COLO668 (cell line): ENCODE measurements at regions not wholly inside any gene's neighbourhood (a gene's known extent, or its start where the extent isn't known, plus 50 kb on each side); places are given as distances from the start of the nearest gene placed in this dataset.

Experiments
- DNase-seq: peaks from one replicate; lab custom pipeline; 2025; ENCODE audit not compliant: unreplicated experiment; lab: John Stamatoyannopoulos, UW

DNA sequence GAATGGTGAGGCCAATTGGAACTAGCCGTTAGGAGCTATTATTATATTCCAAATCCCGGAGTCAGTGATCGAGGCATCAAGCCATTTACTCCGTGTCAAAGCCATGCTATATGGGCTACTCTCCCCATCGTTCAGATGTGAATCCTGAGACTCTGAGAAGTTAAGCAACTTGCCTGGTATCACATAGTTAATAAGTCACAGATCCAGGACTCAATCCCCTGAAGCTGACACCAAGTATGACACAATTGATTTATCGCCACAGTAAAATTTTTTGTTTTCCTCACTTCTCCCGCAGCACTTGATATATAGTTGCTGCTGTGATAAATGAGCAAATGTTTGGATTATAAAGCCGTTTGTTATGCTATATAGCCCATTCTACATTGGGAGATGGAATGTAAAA lies 50.8 kb upstream of the TSHZ2 start:
- no peak for DNase-seq

- no peak for DNase-seq
Observed at GRCh38 chr20:52918311-52918710, 53.8 kb upstream of the TSHZ2 start.

DNA sequence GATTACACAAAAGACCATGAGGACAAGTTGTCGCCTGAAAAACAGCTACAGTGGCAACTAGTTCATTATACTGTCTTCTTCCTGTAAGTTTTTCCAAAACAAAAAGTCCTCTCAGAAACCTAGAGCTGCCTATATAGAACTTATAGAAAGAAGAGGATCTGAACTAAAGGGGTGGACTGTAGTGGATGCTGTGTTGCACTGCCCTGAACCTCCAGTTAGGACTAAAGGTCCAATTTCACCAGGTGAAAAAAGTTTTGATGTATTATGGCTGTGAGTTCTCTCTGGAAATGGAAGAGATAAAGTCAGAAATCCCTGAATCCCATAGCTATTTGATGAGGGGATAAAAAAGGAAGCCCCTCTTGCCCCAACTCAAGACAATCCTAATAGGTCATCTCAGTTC lies 56.6 kb upstream of the TSHZ2 start:
- DNase-seq, result no peak

DNA sequence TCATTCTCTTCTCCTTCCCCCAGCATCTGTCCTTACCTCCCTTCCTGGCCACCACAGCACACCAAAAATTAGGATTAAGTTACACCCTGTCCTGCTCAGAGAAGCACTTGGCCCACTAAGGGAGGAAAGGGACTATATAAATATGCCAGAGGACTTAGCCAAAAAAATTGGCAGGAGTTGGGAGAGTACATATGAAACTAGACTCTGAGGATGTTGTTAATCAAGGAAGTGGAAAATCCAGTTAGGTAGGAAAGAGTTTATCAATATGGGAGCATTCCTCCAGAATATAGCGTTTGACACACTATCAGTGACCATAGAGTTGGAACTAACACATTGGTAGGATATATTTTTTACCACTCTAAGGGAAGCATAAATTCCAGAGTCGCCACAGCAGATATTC lies 57.3 kb upstream of the TSHZ2 start:
- no peak for DNase-seq

- no peak for DNase-seq
Observed at GRCh38 chr20:52913650-52914387, 58.3 kb upstream of the TSHZ2 start.

GRCh38 chr20:52905241-52905994 lies 66.7 kb upstream of the TSHZ2 start:
- DNase-seq, result no peak

GRCh38 chr20:52904837-52905236 lies 67.3 kb upstream of the TSHZ2 start:
- DNase-seq, result no peak

DNA sequence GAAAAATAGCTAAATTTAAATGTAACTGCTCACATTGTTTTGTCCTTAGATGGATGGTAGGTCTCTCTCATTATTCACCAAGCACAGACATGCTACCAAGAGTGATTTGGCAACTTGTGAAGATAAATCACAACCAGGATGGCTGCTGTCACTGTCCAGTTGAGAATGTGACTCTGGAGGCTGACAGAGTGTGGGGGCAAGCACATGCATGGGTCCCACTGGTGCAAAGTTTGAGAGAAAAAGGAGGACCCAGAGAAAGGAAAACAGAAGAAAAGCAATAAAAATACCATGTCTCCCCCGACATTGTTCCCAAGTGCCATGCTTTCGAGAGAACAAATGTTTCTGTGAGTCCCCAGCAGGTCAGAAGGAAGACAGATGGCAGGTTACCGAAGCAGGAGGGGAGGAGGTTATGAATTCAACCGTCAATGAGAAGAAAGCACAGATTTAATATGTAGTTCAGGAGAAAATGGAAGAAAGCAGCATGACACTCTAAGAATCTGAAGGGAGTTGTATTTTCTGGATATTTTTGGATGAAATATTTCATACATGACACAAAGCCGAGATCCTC lies 73.0 kb upstream of the TSHZ2 start:
- no peak for DNase-seq

DNA sequence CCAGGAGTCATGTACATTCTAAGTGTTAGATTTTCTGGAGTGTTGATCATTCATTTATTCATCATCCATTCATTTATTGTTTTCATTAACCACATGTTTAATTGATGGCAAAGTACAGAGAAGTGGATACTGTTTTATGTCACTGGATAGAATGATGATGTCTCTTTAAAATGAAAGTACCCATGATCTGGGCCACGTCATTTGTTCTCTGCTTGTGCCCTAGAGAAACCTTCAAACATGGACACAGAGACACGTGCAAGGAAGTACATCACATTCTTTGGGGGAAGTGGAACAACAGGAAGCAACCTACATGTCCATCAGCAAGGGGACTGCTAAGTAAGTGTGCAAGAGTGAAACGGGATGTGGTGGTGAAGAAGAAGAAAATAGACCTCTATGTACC lies 75.8 kb upstream of the TSHZ2 start:
- no peak for DNase-seq

- DNase-seq, result no peak
Observed at GRCh38 chr20:52895701-52896100, 76.5 kb upstream of the TSHZ2 start.

DNA sequence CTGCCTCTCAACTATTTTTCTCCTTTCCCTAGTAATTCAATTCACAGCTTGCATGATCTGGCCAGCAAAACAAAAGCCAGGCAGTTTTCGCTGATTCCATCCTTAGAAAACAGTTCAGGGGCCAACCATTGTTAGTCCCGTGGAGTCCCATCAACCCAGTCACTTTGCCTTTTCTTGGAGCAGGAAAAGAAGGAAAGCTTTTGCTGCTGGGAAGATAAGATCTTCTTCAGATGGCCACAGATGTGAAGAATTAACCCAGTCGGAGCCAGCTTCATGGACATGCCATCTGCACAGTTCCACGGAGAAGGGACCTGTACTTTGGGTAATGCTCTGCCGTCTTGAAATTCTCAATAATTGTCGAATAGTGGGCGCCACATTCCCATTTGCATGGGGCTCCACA lies 76.9 kb upstream of the TSHZ2 start:
- no peak for DNase-seq

GRCh38 chr20:52893498-52893897 lies 78.7 kb upstream of the TSHZ2 start:
- no peak for DNase-seq

DNA sequence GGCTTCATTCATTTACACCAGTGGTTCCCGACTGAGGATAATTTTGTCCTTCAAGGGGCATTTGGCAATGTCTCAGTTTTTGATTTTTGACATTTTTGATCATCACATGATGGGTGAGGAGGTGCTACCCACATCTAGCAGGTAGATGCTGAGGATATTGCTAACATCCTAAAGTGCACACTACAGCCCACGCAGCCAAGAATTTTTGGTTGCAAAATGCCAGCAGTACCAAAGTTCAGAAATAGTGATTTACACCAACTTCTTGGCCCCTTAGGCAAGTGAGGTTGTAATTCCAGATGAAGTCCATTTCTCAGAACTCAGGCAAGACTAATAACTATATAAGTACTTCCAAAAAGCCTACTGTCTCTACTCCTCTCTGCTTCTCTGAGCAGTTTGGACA lies 80.1 kb upstream of the TSHZ2 start:
- DNase-seq, result no peak

DNA sequence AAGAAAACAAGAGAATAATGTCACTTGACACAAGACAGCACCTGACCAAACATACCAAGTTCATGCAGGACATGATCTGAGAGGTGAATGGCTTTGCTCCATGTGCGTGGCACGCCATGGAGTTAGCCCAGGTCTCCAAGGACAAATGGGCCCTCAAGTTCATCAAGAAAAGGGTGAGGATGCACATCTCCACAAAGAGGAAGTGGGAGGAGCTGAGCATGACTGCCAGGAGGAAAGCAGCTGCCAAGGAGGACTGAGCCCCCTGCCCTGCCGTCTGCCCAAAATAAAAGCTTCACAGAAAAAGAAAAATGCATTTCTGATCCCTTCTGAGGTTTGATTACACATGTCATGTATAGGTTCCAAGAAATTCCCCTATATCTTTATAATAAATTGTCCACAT lies 82.0 kb upstream of the TSHZ2 start:
- no peak for DNase-seq

DNA sequence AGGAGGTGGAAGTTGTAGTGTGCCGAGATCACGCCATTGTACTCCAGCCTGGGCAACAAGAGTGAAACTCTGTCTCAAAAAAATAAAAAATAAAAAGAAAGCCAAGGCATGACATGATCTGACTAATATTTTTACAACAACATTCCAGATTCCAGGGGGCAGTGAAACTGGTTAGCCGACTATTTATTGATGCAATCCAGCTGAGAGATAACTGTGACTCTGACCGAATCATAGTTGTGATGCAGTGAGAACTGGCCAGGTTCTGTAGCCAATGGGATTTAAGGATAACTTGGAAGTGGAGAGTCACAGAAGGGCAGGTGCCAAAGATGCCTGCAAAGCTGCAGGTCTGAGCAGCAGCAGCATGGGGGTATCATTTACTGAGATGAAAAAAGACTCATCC lies 82.9 kb upstream of the TSHZ2 start:
- no peak for DNase-seq

DNA sequence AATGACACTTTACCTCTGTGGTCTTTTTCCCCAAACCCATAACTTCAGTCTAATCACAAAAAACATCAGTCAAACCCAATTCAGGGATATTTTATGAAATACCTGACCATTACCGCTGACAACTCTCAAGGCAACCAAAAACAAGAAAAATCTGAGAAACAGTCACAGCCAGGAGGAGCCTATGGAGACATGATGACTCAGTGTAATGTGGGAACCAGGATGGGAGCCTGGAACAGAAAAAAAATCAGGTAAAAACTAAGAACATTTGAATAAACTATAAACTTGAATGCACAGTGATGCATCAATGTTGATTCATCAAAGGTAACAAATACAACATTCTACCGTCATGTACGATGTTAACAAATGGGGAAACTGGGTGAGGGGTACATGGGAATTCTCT lies 84.1 kb upstream of the TSHZ2 start:
- DNase-seq, result no peak

DNA sequence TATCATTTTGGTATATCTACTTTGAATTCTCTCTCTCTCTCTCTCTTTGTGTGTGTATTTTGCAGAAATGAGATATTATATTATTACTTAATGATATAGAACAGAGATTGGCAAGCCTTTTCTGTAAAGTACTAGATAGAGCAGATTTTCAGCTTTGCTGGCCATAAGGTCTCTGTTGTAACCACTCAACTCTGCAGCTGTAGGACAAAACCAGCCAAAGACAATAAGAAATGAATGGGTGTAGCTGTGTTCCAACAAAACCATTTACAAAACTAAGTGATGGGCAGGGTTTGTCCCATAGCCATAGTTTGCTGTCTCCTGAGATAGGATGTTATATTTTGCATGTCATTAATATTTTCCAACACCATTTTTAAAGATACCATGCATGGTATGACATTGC lies 91.2 kb upstream of the TSHZ2 start:
- no peak for DNase-seq

DNA sequence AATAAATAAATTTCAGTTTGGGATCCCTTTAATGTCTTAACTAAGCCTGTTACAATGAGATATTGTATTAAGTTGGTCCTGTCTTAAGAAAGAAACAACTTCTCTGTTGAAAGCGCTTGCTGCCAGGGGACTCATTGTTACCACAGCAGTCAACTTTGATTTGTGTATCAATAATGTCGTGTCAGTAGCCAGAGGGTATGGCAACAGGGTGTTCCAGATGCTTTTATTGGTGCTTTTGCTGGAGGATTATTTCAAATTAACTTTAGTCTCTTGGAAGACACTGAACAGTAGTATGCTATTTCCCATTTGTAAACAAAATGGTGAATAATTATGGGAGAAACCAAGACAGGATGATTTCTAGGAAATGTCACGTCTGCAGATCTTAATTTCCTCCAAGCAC lies 91.9 kb upstream of the TSHZ2 start:
- no peak for DNase-seq

- DNase-seq, result no peak
Observed at GRCh38 chr20:52874241-52874640, 97.9 kb upstream of the TSHZ2 start.

GRCh38 chr20:52869698-52870501 lies 102.3 kb upstream of the TSHZ2 start:
- DNase-seq, result no peak

GRCh38 chr20:52869276-52869675 lies 102.9 kb upstream of the TSHZ2 start:
- DNase-seq, result no peak

GRCh38 chr20:52867305-52867704 lies 104.9 kb upstream of the TSHZ2 start:
- DNase-seq, result no peak
